SK-N-SH treated with all-trans-retinoic acid at 6 μM for 48 hours (cell line): ENCODE measurements at regions not wholly inside any gene's neighbourhood (a gene's known extent, or its start where the extent isn't known, plus 50 kb on each side); places are given as distances from the start of the nearest gene placed in this dataset.

Source experiments
- ARNTL ChIP-seq: fragments of 450-650 bp; formaldehyde crosslinking; IDR thresholded peaks from 2 replicates; pipeline ENCODE4 v1.5.0; 2020; ENCODE audit warnings: low read depth, mild to moderate bottlenecking, moderate library complexity, borderline replicate concordance
- CSDC2 ChIP-seq: fragments of 250-450 bp; sonication (Bioruptor Pico); IDR thresholded peaks from 2 replicates; pipeline ENCODE4 v1.5.0; 2020; ENCODE audit warnings: mild to moderate bottlenecking, moderate library complexity
- GLIS3 ChIP-seq: fragments of 250-450 bp; sonication (Bioruptor Pico); IDR thresholded peaks from 2 replicates; pipeline ENCODE4 v1.5.0; 2020; ENCODE audit warnings: mild to moderate bottlenecking, moderate library complexity
- PATZ1 ChIP-seq: fragments of 250-450 bp; sonication (Bioruptor Pico); IDR thresholded peaks from 2 replicates; pipeline ENCODE4 v1.8.0; 2020; ENCODE audit warnings: mild to moderate bottlenecking, moderate library complexity, borderline replicate concordance
- RARB ChIP-seq: fragments of 250-450 bp; sonication (Bioruptor Pico); IDR thresholded peaks from 2 replicates; pipeline ENCODE4 v1.8.0; 2021; ENCODE audit warnings: mild to moderate bottlenecking, moderate library complexity
- SNAI2 ChIP-seq: fragments of 250-450 bp; sonication (Bioruptor Pico); IDR thresholded peaks from 2 replicates; pipeline ENCODE4 v1.5.0; 2020; ENCODE audit warnings: mild to moderate bottlenecking, moderate library complexity
- TOX ChIP-seq: fragments of 250-450 bp; sonication (Bioruptor Pico); IDR thresholded peaks from 2 replicates; pipeline ENCODE4 v1.8.0; 2021; ENCODE audit warnings: mild to moderate bottlenecking, moderate library complexity, borderline replicate concordance
- TSHZ2 ChIP-seq: fragments of 250-450 bp; sonication (Bioruptor Pico); IDR thresholded peaks from 2 replicates; pipeline ENCODE4 v1.5.0; 2020; ENCODE audit warnings: mild to moderate bottlenecking, moderate library complexity
- ZC3H10 ChIP-seq: fragments of 250-450 bp; sonication (Bioruptor Pico); IDR thresholded peaks from 2 replicates; pipeline ENCODE4 v1.5.1; 2021; ENCODE audit warnings: mild to moderate bottlenecking, moderate library complexity
- ZFP3 ChIP-seq: fragments of 250-450 bp; sonication (Bioruptor Pico); IDR thresholded peaks from 2 replicates; pipeline ENCODE4 v1.5.0; 2020; ENCODE audit warnings: mild to moderate bottlenecking, moderate library complexity
- ZNF70 ChIP-seq: fragments of 450-650 bp; formaldehyde crosslinking; IDR thresholded peaks from 2 replicates; pipeline ENCODE4 v1.5.0; 2020; ENCODE audit warnings: mild to moderate bottlenecking, moderate library complexity

GRCh38 chr11:91091563-91091962 is 868.7 kb upstream of the CHORDC1 start:
- TF ChIP-seq ZFP3 (CRISPR knock-in tag) (no peak), ZC3H10 (CRISPR knock-in tag) (no peak), GLIS3 (CRISPR knock-in tag) (no peak), ARNTL (CRISPR knock-in tag) (no peak), PATZ1 (CRISPR knock-in tag) (no peak), RARB (no peak), TOX (CRISPR knock-in tag) (no peak), ZNF70 (CRISPR knock-in tag) (no peak), CSDC2 (CRISPR knock-in tag) (no peak), SNAI2 (CRISPR knock-in tag) (no peak), TSHZ2 (CRISPR knock-in tag) (no peak)
